ENCODE measurements at regions not wholly inside any gene's neighbourhood (a gene's known extent, or its start where the extent isn't known, plus 50 kb on each side); places are given as distances from the start of the nearest gene placed in this dataset.

- TF ChIP-seq SREBF2 (IDR thresholded peaks at IDR 0.05) (no peak), CTCF (IDR thresholded peaks at IDR 0.05) (no peak), JUNB (IDR thresholded peaks at IDR 0.05) (no peak), CEBPB (IDR thresholded peaks at IDR 0.05) (no peak), ZNF302 (CRISPR knock-in tag; IDR thresholded peaks at IDR 0.05) (no peak)
- TF ChIP-seq, protein P1, sequence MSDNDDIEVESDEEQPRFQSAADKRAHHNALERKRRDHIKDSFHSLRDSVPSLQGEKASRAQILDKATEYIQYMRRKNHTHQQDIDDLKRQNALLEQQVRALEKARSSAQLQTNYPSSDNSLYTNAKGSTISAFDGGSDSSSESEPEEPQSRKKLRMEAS (IDR thresholded peaks at IDR 0.05): no peak
Observed at GRCh38 chr11:38543986-38544385, 1946.0 kb upstream of the RAG2 start.
